GM18508 (cell line): ENCODE measurements at regions not wholly inside any gene's neighbourhood (a gene's known extent, or its start where the extent isn't known, plus 50 kb on each side); places are given as distances from the start of the nearest gene placed in this dataset.

ENCODE experiments used
- ATAC-seq: cut with Tn5 transposase; IDR thresholded peaks from one replicate; pipeline ENCODE4 v1.9.1; 2021; ENCODE audit warnings: moderate number of reproducible peaks; ENCODE audit not compliant: insufficient read depth, unreplicated experiment

DNA sequence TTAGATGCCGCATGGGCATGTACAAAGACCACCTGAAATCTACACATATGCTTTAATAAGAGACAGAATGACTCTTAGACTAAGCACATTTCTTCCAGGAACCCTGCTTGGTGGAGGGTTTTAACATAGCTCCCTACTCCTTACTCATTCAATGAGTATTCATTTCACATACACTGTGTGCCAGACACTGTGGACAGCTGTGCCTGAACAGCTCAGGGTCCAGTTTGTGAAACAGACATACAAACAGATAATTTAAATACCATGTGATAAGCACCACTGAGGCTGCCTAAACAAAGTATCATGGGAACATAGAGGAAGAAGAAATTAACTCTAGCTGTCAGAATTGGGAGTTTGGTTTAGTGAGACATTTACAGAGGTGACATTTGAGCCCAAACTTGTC is 65.2 kb upstream of the ITPRID1 start:
- ATAC-seq: no peak

DNA sequence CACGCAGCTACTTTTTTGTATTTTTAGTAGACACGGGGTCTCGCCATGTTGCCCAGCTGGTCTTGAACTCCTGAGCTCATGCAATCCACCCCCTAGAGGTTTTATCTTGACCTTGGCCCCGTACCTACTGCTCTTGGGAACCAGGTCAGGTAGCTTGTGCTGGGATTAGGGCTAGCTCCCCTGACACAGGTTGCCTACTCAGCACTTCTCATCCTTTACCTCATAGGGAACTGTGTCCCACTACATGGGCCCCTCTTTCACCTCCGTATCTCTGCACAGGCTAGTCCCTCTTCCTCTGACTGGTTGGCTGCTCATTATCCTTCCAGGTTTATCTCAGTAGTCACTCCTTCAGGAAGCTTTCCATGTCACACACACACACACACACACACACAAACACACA is 58.0 kb upstream of the ITPRID1 start:
- no peak for ATAC-seq

DNA sequence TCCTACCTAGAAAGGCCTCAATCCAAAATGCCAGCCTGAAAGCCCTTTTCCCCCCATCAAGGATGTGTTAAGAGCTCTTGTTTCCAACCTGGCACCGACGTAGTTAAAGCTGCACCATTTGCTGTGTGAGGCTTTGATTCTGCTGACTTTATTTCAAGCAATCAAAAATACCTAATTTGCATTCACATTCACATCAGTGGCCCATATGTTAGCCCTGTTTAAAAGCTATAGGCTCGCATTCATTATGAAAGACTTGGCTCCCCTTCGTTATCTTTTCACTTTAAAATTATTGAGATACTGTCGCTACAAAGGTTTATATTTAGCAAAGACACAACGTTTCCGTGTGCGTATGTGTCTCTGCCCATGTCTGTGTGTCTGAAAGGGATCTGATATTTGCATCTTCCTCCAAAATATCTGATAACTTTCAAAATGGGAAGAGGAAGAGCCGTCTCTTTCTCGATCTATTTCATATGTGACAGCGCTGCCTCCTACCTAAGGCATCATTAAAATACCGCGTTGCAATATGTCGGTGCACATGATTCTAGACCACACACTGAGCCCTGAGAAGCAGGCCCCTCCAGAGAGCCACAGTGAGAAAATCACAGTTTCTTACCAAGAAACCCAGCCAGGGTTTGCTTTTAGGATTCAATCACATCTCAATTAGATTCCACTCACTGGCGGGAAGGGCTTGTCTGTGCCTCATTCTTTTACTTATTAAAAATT is 57.1 kb upstream of the ITPRID1 start:
- no peak for ATAC-seq

DNA sequence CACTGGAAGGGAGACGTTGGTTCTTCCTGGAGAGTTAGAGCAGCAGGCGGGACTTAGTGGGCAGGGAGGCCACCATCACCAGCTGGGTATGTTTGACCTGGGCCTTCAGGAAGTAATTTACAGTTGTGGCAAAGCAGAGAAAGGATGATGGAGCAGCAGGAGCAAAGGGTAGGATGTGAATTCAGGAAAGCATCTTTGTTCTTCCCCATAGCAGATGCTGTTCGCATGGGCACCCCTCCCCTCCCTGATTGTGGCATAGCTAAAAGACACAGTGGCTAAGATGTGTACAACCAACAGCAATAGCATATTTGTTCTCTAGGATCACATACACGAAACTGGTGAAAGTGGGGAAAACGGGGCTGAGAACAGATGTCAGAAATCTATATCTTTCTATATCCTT is 56.3 kb upstream of the ITPRID1 start:
- ATAC-seq: no peak

DNA sequence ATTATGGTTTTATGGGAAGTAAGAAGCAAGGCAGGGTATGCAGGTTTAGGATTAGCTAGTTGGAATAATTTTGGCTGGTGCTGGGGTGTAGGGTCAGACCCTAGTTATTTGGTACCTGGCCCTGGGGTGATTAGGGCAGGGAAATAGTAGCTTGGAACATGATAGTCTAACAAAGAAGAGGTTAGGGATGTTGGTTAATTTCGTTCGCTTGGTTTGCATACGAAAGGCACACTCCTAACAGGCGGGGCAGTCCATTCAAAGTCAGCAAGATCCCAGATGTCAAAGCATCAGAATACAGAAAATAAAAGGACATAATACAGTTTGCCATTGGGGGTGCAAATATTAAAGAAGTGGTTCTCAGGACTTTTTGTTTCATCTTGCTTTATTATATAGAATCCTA is 55.7 kb upstream of the ITPRID1 start:
- no peak for ATAC-seq

DNA sequence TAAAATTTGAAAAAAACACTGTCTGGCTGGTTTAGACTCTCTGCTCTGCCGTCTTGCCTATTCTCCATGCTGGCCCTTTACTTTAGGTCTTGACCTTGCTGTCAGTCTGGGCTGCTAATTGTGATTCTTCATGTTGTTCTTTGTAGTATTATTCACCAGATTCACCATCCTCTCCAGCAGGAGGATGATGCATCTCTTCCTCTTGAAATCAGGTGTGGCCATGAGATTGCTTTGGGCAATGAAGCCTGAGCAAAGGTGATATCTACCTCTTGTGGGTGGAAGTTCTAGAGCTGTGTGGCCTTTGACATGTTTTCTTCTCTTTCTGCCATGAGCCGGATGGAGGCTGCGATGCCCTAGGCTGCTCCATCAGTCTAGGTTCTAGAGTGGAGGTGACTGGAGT is 51.3 kb upstream of the ITPRID1 start:
- ATAC-seq: no peak
